GM19023 (cell line): ENCODE measurements at regions not wholly inside any gene's neighbourhood (a gene's known extent, or its start where the extent isn't known, plus 50 kb on each side); places are given as distances from the start of the nearest gene placed in this dataset.

ENCODE experiments used
- ATAC-seq: cut with Tn5 transposase; IDR thresholded peaks from one replicate; pipeline ENCODE4 v1.9.1; 2021; ENCODE audit warnings: mild to moderate bottlenecking, moderate library complexity; ENCODE audit not compliant: unreplicated experiment

GRCh38 chr2:5751873-5752482 is 59.8 kb downstream of the SOX11 start:
- no peak for ATAC-seq

DNA sequence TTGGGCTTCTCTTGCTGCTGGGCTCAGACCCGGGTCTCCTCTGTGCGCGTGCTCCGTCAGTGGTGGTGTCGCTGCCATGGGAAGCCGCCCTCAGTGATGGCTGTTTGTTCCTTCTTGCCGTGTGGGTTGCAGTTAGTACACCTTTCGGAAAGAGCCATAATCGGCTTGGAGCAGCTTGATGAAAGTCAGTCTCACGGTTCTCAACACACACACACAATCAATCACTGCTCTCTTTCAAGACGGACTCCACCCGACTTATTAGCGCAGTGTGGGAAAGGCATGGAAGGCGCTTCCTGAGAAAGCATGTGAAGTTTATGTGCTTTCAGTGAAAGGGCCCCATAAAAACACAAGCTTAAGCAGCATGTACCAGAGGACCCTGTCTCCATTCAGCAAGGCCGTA is 64.1 kb downstream of the SOX11 start:
- ATAC-seq, result no peak

DNA sequence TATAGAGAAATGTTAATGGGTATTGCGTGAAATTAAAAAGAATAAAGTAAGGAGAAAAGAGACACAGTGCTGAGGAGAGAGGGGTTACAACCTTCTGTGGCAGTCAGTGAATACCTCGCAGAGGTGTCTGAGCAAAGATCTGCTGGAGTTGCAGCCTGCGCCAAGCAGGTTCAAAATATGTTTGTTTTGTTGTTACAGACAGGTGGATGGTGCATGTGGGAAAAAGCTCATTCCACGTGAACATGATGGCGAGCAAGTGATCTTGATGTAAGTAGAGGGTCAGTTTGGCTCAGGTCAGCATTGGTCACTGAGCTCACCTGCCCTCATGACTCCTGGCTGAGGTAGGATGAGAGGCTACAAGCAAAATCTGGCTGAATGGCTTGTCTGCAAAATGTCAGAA is 66.2 kb downstream of the SOX11 start:
- ATAC-seq, result no peak

DNA sequence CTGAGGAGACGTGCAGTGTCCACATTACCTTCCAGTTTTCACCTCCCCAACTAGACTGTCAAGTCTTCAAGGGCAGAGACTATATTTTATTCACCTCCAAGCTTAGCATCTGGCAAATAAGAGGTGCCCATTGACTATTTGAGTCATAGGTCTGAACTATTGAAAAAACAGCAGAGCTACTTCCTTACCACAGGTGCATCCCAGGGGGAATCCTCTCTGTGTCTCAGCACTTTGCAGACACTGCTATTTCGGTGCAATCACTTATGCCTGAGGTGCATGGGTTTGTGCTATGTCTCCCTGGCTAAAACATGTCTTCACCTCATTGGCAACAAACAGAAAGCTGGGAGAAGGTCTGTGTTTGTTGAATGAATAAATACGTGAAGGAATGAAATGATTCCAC is 67.8 kb downstream of the SOX11 start:
- ATAC-seq, result no peak

- ATAC-seq, result no peak
Measured at GRCh38 chr2:5763531-5763930, 71.3 kb downstream of the SOX11 start.

DNA sequence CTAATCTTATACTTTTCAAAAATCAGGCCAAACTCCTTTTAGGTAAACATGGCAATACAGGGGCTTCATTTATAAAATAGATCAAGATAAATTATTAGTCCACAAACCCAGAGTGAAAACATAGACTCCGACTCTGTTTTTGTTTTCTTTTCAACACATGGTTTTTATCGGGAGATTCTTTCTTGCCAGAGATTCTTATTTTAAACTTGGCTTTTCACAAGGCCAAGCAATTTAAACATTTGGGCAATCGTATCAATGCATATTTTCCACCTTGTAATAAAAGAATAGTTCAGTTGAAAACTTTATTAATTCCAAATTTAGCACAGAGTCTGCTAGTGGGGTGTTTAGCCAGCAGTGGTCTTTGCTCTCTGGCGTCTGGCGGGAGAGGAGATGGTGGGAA is 71.9 kb downstream of the SOX11 start:
- ATAC-seq, result no peak

- ATAC-seq, result no peak
Measured at GRCh38 chr2:5766056-5766455, 73.9 kb downstream of the SOX11 start.

- ATAC-seq, result no peak
Measured at GRCh38 chr2:5766561-5766960, 74.4 kb downstream of the SOX11 start.

DNA sequence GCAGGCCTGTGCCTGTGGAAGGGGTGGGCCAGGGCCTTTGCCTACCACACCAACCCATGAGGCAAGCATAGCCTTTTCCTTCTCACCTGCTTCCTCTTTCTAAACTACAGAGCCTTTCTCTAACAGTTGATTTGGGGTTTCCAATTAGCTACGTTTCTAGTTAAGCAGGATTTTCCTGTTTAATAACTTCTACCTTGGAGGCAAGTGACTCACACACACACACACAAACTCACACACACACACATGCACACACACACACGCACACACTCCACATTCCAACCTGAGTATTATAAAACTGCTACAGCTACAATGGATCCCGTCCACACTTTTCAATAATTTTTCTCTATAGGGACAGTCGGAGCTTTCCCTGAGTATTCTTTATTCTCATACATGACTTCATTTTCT is 84.9 kb downstream of the SOX11 start:
- no peak for ATAC-seq

DNA sequence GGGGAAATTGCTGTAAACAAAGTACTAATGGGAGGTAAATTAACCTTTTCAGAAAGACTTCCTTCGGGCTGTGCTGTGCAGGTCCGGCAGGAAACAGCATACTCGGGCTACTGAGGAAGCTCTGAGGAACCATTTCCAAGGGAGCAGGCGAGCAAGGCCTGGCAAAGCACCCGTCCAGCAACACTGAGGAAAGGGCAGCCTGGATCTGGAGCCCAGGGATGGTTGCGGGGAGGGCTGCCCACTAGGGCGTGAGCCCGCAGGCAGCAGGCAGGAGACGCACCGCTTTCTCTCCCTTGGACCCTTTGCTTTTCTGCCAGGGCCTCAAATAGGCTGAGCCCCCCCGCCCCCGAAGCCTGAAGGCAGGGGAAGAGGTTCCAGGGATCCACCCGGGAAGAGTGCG is 89.5 kb downstream of the SOX11 start:
- no peak for ATAC-seq

DNA sequence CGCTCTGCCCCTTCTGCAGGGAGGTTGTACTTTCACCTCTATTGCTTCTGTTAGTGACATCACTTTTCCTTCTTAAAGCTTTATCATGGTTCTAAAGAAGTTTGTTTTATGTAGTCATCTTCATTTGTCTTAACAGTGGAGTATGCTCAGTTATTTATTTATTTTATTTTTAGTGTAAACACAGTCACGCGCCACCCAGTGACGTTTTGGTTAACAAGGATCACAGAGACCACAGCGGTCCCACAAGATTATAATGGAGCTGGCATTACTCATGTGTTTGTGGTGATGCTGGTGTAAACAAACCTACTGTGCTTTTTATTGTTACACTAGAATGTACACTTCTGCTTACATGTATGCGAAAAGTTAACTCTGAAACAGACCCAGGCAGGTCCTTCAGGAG is 89.9 kb downstream of the SOX11 start:
- no peak for ATAC-seq

DNA sequence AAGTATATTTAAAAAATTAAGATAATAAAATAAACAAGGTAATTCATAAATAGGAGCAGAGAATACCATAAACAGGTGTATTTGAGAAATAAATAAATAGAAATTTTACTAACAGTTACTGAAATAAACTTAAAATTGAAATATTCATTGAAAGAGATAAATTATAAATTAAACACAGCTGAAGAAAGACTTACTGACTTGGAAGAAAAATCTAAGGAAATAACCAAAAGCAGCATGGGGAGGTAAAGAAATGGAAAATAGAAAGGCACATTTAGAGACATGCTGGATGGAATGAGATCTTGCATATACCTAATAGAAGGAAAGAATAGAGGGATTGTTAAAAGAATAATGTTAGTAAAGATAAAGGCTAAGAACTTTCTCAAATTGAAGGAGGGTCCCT is 96.3 kb downstream of the SOX11 start:
- no peak for ATAC-seq

DNA sequence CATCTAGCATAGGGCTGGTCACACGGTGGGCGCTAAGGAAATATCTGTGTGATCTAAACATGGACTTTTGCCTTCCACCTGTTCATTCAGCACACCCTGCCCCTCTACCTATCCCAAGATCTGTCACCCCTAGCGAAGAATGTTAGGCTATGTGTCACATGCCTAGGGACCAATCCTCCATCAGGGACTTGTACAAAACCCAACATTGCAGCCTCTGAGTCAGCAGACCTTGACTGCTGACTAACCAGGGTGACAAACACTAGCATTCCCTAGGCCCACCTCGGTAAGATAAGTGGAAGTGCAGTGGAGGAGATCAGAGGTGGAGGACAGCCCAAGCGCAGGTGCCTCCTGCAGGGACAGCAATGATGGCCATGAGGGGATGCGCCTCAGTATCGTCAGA is 99.2 kb downstream of the SOX11 start:
- ATAC-seq, result no peak

DNA sequence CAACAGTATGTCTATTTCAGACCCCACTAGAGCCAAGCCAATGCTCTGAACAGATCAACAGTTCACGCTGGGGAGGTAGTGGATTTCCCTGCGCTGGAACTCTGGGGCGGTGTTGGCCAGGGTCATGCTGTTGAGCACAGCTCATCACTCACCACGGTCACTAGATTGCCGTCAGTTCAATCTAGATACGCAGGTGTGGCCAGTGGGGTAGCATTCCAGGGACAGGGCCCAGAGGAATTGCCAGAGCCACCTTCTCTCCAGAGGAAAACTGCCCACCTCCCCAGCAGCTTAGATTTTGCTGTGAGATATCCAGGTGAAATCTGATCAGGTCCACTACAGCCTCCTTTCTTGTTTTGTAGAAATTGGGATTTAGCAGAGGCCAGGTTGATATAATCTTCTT is 101.8 kb downstream of the SOX11 start:
- ATAC-seq, result no peak

- no peak for ATAC-seq
Measured at GRCh38 chr2:5798084-5798483, 105.9 kb downstream of the SOX11 start.

- no peak for ATAC-seq
Measured at GRCh38 chr2:5799348-5799747, 107.2 kb downstream of the SOX11 start.

GRCh38 chr2:5803547-5803946 is 111.4 kb downstream of the SOX11 start:
- ATAC-seq, result no peak

GRCh38 chr2:5818961-5819600 is 126.9 kb downstream of the SOX11 start:
- ATAC-seq, result no peak

- no peak for ATAC-seq
Measured at GRCh38 chr2:5824126-5824525, 131.9 kb downstream of the SOX11 start.

- ATAC-seq, result no peak
Measured at GRCh38 chr2:5825686-5826085, 133.5 kb downstream of the SOX11 start.

GRCh38 chr2:5826979-5827655 is 134.9 kb downstream of the SOX11 start:
- ATAC-seq, result no peak

DNA sequence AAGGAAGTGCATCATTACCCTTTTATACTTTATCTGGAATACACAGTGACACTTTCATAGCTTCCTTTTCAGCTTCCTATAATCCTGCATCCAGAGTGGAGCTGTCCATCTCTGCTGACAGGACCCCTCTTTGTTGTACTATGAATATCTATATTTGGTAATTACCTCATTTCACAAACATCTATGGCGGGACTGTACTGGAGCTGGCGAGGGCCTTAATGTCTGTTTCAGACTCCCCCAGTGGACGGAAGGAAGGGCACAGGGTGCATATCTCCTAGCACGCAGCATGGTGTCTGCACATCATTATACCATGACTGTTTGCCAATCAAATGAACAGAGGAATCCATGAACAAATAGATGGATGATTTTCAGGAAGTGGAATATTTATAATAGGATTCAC is 142.3 kb downstream of the SOX11 start:
- ATAC-seq, result no peak

DNA sequence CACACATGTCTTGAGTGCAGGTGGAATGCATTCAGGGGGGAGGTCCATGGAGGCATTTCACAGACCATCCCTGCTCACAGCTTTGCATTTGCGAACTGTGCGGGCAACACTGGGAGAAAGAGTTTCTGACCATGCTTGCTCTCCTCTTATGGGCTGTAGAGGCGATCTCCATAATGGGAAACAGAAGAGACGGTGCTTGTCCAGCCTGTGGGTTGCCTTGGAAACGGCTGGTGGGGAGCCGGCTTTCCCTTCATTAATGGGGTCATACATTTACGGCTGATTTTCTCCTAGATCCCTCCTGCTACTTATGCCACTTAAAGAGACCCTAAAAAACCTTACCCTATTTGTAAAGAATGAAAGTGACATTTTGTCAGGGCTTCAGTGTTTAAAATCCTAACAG is 147.4 kb downstream of the SOX11 start:
- ATAC-seq, result no peak
